ELF-1 (cell line): ENCODE measurements at regions not wholly inside any gene's neighbourhood (a gene's known extent, or its start where the extent isn't known, plus 50 kb on each side); places are given as distances from the start of the nearest gene placed in this dataset.

ENCODE experiments used
- DNase-seq: peaks from one replicate; pipeline ENCODE4 v3.0.0-alpha.2; 2016; ENCODE audit warnings: low read depth, low spot score

- no peak for DNase-seq
Measured at GRCh38 chr6:6522709-6523108, 65.8 kb upstream of the LY86 start.

GRCh38 chr6:6524951-6525350 lies 63.6 kb upstream of the LY86 start:
- DNase-seq: no peak

DNA sequence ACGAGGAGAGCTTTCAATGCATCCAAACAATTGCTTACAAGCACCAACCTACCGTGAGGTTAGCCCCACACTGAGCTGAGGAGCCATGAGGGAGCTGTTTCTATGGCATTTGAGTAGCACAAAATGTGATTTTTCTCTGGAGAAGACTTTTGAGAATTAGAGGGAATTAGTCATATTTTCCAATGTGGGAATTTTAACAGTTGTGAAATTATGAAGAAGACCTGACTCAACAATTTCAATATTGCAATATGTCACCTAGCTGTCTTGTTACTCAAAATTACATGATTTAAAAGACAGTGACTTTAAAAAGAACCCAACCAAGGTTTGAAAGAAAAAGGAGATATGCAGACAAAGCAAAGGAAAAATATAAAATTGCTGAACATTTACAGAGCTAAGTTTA lies 62.6 kb upstream of the LY86 start:
- DNase-seq: no peak

- no peak for DNase-seq
Measured at GRCh38 chr6:6529275-6529674, 59.2 kb upstream of the LY86 start.

DNA sequence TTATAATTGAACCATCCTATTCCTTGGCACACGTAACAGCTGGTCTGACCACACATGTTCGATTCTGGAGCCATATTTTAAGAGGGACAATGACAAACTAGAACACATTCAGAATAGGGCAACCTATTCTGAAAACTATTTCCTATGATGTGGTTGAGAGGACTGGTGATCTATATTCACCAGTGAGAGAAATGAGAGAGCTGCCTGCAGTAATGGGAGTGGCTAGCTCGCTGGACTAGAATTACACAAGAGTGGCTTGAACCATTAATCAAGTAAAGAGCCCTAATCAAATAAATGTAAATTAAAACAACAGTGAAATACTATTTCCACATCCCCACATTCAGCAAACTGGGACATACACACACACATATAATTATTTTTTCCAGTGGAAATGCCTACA lies 55.3 kb upstream of the LY86 start:
- DNase-seq: no peak

DNA sequence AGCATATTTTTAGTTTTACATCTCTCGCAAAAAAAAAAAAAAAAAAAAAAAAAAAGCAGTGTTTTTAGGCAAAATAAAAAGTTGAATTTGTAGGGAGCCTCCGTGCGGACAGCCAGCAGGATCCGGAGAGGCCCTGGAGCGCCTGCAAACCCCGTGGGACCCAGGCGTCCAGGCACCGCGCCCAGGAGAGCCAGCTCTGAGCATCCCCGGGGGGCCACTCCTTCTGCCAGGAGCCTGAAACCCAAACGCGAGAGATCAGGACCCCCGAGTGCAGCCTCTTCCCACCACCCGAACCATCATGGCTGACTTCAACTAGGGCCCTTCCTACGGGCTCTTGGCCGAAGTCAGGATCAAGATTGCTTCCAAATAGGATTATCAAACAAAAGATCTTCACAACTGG lies 54.1 kb upstream of the LY86 start:
- no peak for DNase-seq

- DNase-seq: no peak
Measured at GRCh38 chr6:6537488-6538260, 50.8 kb upstream of the LY86 start.

- no peak for DNase-seq
Measured at GRCh38 chr6:6538261-6538660, 50.3 kb upstream of the LY86 start.
